GM18870 (cell line): ENCODE measurements at regions not wholly inside any gene's neighbourhood (a gene's known extent, or its start where the extent isn't known, plus 50 kb on each side); places are given as distances from the start of the nearest gene placed in this dataset.
"Not testable (repeated sequence)": the region's sequence is repeated elsewhere in the genome, so short reads cannot be mapped to it uniquely, and the experiment has no call there.

Source experiments
- ATAC-seq: cut with Tn5 transposase; IDR thresholded peaks from one replicate; pipeline ENCODE4 v1.9.1; 2021; ENCODE audit warnings: moderate library complexity; ENCODE audit not compliant: unreplicated experiment

GRCh38 chr3:20517316-20517715 is 331.3 kb upstream of the SGO1 start:
- ATAC-seq, result not testable (repeated sequence)

- no peak for ATAC-seq
Measured at GRCh38 chr3:20516311-20516710, 330.3 kb upstream of the SGO1 start.

- no peak for ATAC-seq
Measured at GRCh38 chr3:20515834-20516233, 329.8 kb upstream of the SGO1 start.

- peak; percentile 91 for ATAC-seq
Measured at GRCh38 chr3:20511863-20512505, 326.0 kb upstream of the SGO1 start.

GRCh38 chr3:20510396-20510795 is 324.4 kb upstream of the SGO1 start:
- ATAC-seq, result no peak

GRCh38 chr3:20503394-20504082 is 317.5 kb upstream of the SGO1 start:
- no peak for ATAC-seq

- no peak for ATAC-seq
Measured at GRCh38 chr3:20490996-20491395, 305.0 kb upstream of the SGO1 start.

- no peak for ATAC-seq
Measured at GRCh38 chr3:20488151-20488550, 302.1 kb upstream of the SGO1 start.

- ATAC-seq, result no peak
Measured at GRCh38 chr3:20484126-20484525, 298.1 kb upstream of the SGO1 start.

- ATAC-seq, result no peak
Measured at GRCh38 chr3:20482350-20482749, 296.3 kb upstream of the SGO1 start.

- ATAC-seq, result no peak
Measured at GRCh38 chr3:20480786-20481365, 294.9 kb upstream of the SGO1 start.

GRCh38 chr3:20478436-20478835 is 292.4 kb upstream of the SGO1 start:
- no peak for ATAC-seq

- not testable (repeated sequence) for ATAC-seq
Measured at GRCh38 chr3:20464237-20464636, 278.2 kb upstream of the SGO1 start.

GRCh38 chr3:20462723-20463122 is 276.7 kb upstream of the SGO1 start:
- ATAC-seq, result no peak

- ATAC-seq, result no peak
Measured at GRCh38 chr3:20462226-20462625, 276.2 kb upstream of the SGO1 start.

- ATAC-seq, result no peak
Measured at GRCh38 chr3:20458994-20459716, 273.1 kb upstream of the SGO1 start.

- no peak for ATAC-seq
Measured at GRCh38 chr3:20456511-20456910, 270.5 kb upstream of the SGO1 start.

GRCh38 chr3:20451170-20451569 is 265.2 kb upstream of the SGO1 start:
- no peak for ATAC-seq

GRCh38 chr3:20450611-20451010 is 264.6 kb upstream of the SGO1 start:
- ATAC-seq, result no peak

GRCh38 chr3:20442846-20443245 is 256.8 kb upstream of the SGO1 start:
- ATAC-seq, result no peak

- ATAC-seq, result not testable (repeated sequence)
Measured at GRCh38 chr3:20427268-20427667, 241.3 kb upstream of the SGO1 start.

GRCh38 chr3:20425138-20425537 is 239.1 kb upstream of the SGO1 start:
- ATAC-seq, result no peak
